Suprapubic skin (tissue), 4 donors: ENCODE measurements at regions not wholly inside any gene's neighbourhood (a gene's known extent, or its start where the extent isn't known, plus 50 kb on each side); places are given as distances from the start of the nearest gene placed in this dataset.

Source experiments
- DNase-seq, 2 donors: peaks; one replicate each; pipeline ENCODE4 v3.0.0-alpha.2; 2019; ENCODE audit warnings: low spot score in 2 of 2
- H3K27ac ChIP-seq: fragments of 200-600 bp; sonication (generic); one replicate; pipeline ENCODE4 v1.5.1; 2019
- H3K27me3 ChIP-seq: fragments of 200-600 bp; sonication (generic); one replicate; pipeline ENCODE4 v1.5.1; 2019
- H3K36me3 ChIP-seq: fragments of 200-600 bp; sonication (generic); one replicate; pipeline ENCODE4 v1.5.1; 2019
- H3K4me1 ChIP-seq: fragments of 200-600 bp; sonication (generic); one replicate; pipeline ENCODE4 v1.5.1; 2019
- H3K4me3 ChIP-seq: fragments of 200-600 bp; sonication (generic); one replicate; pipeline ENCODE4 v1.5.1; 2019; ENCODE audit warnings: mild to moderate bottlenecking
- H3K9me3 ChIP-seq: fragments of 200-600 bp; sonication (generic); one replicate; pipeline ENCODE4 v1.5.1; 2019
- EP300 ChIP-seq: sonication (generic); formaldehyde crosslinking; IDR thresholded peaks from one replicate; pipeline ENCODE4 v1.6.1; 2017; ENCODE audit warnings: antibody characterized with exemption
- POLR2A ChIP-seq, 2 donors: fragments of 450-650 bp; IDR thresholded peaks; one replicate each; pipeline ENCODE4 v1.6.1; 2017; ENCODE audit warnings: antibody characterized with exemption in 2 of 2, mild to moderate bottlenecking in 2 of 2, moderate library complexity in 2 of 2
- POLR2AphosphoS5 ChIP-seq, 3 donors: sonication (generic); formaldehyde crosslinking; IDR thresholded peaks; one replicate each; pipeline ENCODE4 v1.6.1; 2017; ENCODE audit warnings: antibody characterized with exemption in 3 of 3
- WGBS: methylation state at CpG from one replicate; pipeline ENCODE4 v1.1.5; 2018; 5-methylcytosine and 5-hydroxymethylcytosine counted together
- TF ChIP-seq, protein P1 (sequence below), 2 donors: fragments of 200-600 bp in 1 of 2; fragments of 450-650 bp in 1 of 2; sonication (generic) in 1 of 2; IDR thresholded peaks; one replicate each; pipeline ENCODE4 v1.5.1; 2016 to 2019; ENCODE audit warnings: antibody characterized with exemption in 2 of 2, mild to moderate bottlenecking in 1 of 2, moderate library complexity in 1 of 2

DNA sequence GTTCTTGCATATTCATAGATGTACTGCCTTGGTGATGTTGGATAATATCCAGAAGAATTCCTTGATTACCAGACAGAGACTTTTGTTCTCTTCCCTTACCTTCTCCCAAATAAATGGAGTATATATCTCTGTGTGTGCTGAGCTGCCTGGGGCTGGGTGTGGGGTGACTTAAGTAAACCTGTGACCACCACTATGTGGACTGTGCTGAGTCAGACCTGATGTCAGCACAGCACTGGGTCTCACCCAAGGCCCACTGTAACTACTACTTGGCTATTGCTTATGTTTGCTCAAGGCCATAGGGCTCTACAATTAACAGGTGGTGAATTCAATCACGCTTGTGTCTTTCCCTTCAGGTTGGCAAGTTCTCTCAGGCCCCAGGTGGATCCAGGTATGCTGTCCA lies 145.7 kb upstream of the MDGA2 start:
- TF ChIP-seq POLR2AphosphoS5 (IDR thresholded peaks at IDR 0.05): no peak
- TF ChIP-seq EP300: no peak
- TF ChIP-seq POLR2A (IDR thresholded peaks at IDR 0.05): no peak
- TF ChIP-seq, protein P1, sequence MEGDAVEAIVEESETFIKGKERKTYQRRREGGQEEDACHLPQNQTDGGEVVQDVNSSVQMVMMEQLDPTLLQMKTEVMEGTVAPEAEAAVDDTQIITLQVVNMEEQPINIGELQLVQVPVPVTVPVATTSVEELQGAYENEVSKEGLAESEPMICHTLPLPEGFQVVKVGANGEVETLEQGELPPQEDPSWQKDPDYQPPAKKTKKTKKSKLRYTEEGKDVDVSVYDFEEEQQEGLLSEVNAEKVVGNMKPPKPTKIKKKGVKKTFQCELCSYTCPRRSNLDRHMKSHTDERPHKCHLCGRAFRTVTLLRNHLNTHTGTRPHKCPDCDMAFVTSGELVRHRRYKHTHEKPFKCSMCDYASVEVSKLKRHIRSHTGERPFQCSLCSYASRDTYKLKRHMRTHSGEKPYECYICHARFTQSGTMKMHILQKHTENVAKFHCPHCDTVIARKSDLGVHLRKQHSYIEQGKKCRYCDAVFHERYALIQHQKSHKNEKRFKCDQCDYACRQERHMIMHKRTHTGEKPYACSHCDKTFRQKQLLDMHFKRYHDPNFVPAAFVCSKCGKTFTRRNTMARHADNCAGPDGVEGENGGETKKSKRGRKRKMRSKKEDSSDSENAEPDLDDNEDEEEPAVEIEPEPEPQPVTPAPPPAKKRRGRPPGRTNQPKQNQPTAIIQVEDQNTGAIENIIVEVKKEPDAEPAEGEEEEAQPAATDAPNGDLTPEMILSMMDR (IDR thresholded peaks at IDR 0.05): no peak
- H3K27me3 ChIP-seq: no peaks in the 10 kb centered on the region
- H3K9me3 ChIP-seq: no peaks in the 10 kb centered on the region
- 67% methylated on average over 1 of the region's 1 CpG for WGBS
- no peak overlapping the region for H3K4me3 ChIP-seq
- no peaks in the 10 kb centered on the region for H3K4me1 ChIP-seq
- H3K36me3 ChIP-seq: no peaks in the 10 kb centered on the region
- no peak for DNase-seq
- H3K27ac ChIP-seq: no peak overlapping the region

DNA sequence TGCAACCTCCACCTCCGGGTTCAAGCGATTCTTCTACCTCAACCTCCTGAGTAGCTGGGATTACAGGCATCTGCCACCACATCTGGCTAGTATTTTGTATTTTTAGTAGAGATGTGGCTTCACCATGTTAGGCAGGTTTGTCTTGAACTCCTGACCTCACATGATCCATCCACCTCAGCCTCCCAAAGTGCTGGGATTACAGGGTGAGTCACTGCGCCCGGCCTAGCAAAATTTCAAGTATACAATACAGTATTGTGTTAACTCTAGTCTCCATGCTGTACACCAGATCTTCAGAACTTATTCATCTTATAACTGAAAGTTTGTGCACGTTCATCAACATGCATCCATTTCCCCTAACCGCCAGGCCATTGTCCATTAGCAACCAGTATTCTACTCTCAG lies 115.1 kb upstream of the MDGA2 start:
- no peak for DNase-seq
- WGBS: 92% methylated on average over 6 of the region's 6 CpGs
- no peaks in the 10 kb centered on the region for H3K9me3 ChIP-seq
- no peaks in the 10 kb centered on the region for H3K36me3 ChIP-seq
- no peaks in the 10 kb centered on the region for H3K4me1 ChIP-seq
- H3K4me3 ChIP-seq: no peak overlapping the region
- H3K27ac ChIP-seq: no peak overlapping the region
- no peaks in the 10 kb centered on the region for H3K27me3 ChIP-seq
- TF ChIP-seq EP300 (no peak), POLR2A (IDR thresholded peaks at IDR 0.05) (no peak), POLR2AphosphoS5 (IDR thresholded peaks at IDR 0.05) (no peak)
- TF ChIP-seq, protein P1 (IDR thresholded peaks at IDR 0.05): no peak

DNA sequence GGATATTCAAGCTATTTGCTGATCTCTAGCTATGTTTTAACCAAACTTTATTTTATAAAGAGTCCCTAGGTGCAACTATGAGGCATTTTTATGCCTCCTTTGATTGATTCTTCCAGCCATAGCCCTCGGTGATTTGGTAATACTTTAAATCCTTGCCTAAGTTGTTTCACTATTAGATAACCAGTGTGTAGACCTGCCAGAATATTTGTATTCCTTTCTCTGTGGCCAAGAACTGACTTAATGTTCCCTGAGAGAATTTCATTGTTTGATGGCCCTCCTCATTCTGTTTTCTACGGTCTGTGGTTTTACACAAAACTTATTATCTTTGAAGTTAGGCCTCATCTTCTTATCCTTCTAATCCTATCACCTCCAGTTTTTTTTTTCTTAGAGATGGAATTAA lies 109.7 kb upstream of the MDGA2 start:
- no peaks in the 10 kb centered on the region for H3K36me3 ChIP-seq
- no peak overlapping the region for H3K4me3 ChIP-seq
- H3K27ac ChIP-seq: no peak overlapping the region
- no peaks in the 10 kb centered on the region for H3K27me3 ChIP-seq
- DNase-seq: no peak
- TF ChIP-seq EP300 (no peak), POLR2AphosphoS5 (IDR thresholded peaks at IDR 0.05) (no peak), POLR2A (IDR thresholded peaks at IDR 0.05) (no peak)
- TF ChIP-seq, protein P1 (IDR thresholded peaks at IDR 0.05): no peak
- no peaks in the 10 kb centered on the region for H3K9me3 ChIP-seq
- no peaks in the 10 kb centered on the region for H3K4me1 ChIP-seq
- 59% methylated on average over 2 of the region's 2 CpGs for WGBS

DNA sequence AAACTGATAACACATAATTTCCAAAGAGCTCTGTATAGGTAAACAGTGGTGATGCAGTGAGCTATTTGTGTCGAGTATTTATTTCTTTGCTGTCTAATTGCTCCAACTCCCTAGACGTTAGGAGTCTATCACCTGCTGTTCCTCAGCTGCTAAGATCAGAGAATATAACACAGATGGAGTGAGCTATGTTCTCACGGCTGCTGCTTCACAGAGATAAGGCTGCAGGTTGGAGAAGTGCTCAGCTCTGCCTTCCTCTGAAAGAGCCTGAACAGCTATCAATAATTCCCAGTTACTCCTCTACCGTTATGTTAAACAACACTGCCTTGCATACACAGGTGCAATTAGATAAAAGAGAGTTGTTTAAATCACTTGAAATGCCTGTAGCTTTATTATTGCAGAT lies 103.2 kb upstream of the MDGA2 start:
- no peak overlapping the region for H3K27ac ChIP-seq
- no peak for DNase-seq
- no peaks in the 10 kb centered on the region for H3K27me3 ChIP-seq
- 15% methylated on average over 4 of the region's 4 CpGs for WGBS
- TF ChIP-seq, protein P1 (IDR thresholded peaks at IDR 0.05): no peak
- TF ChIP-seq EP300: no peak
- TF ChIP-seq POLR2AphosphoS5 (IDR thresholded peaks at IDR 0.05): no peak
- TF ChIP-seq POLR2A (IDR thresholded peaks at IDR 0.05): no peak
- no peaks in the 10 kb centered on the region for H3K4me1 ChIP-seq
- no peak overlapping the region for H3K4me3 ChIP-seq
- no peaks in the 10 kb centered on the region for H3K9me3 ChIP-seq
- no peaks in the 10 kb centered on the region for H3K36me3 ChIP-seq

DNA sequence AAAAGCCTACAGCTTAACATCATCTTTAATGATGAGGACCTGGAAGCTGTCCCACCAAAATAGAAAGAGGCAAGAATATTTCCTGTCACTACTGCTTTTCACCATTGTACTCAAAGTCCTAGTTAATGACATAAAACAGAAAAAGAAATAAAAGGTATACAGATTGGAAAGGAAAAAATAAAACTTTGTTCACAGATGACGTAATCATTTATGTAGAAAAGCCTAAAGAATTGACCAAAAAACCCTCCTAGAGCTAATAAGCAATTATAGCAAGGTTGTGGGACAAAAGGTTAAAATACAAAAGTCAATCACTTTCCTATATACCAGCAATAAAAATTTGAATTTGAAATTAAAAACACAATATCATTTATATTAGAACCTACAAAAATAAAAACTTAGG lies 97.2 kb upstream of the MDGA2 start:
- no peaks in the 10 kb centered on the region for H3K4me1 ChIP-seq
- TF ChIP-seq, protein P1 (IDR thresholded peaks at IDR 0.05): no peak
- TF ChIP-seq POLR2A (IDR thresholded peaks at IDR 0.05) (no peak), POLR2AphosphoS5 (IDR thresholded peaks at IDR 0.05) (no peak), EP300 (no peak)
- H3K27ac ChIP-seq: no peak overlapping the region
- H3K36me3 ChIP-seq: no peaks in the 10 kb centered on the region
- no peaks in the 10 kb centered on the region for H3K27me3 ChIP-seq
- no peak for DNase-seq
- 88% methylated on average over 1 of the region's 1 CpG for WGBS
- no peak overlapping the region for H3K4me3 ChIP-seq
- no peaks in the 10 kb centered on the region for H3K9me3 ChIP-seq
